ENCODE measurements at regions not wholly inside any gene's neighbourhood (a gene's known extent, or its start where the extent isn't known, plus 50 kb on each side); places are given as distances from the start of the nearest gene placed in this dataset.

- peak; percentile 92 for DNase-seq (ENCODE audit: low read depth, low spot score)
These were observed 222.1 kb downstream of the SOX9 start for GRCh38 chr17:72342627-72343527.

GRCh38 chr17:72343911-72344310, 223.1 kb downstream of the SOX9 start:
- peak; percentile 44 for DNase-seq (ENCODE audit: low read depth, low spot score)

GRCh38 chr17:72344613-72345012, 223.8 kb downstream of the SOX9 start:
- DNase-seq (ENCODE audit: low read depth, low spot score) = no peak

- DNase-seq (ENCODE audit: low read depth, low spot score) = no peak
These were observed 224.3 kb downstream of the SOX9 start for GRCh38 chr17:72345088-72345487.

GRCh38 chr17:72345536-72345935, 224.7 kb downstream of the SOX9 start:
- DNase-seq (ENCODE audit: low read depth, low spot score) = no peak

GRCh38 chr17:72346306-72346705, 225.5 kb downstream of the SOX9 start:
- DNase-seq (ENCODE audit: low read depth, low spot score) = no peak

- no peak for DNase-seq (ENCODE audit: low read depth, low spot score)
These were observed 228.2 kb downstream of the SOX9 start for GRCh38 chr17:72349011-72349410.

- DNase-seq (ENCODE audit: low read depth, low spot score) = no peak
These were observed 228.7 kb downstream of the SOX9 start for GRCh38 chr17:72349491-72349995.

- DNase-seq (ENCODE audit: low read depth, low spot score) = no peak
These were observed 229.3 kb downstream of the SOX9 start for GRCh38 chr17:72350073-72350472.

GRCh38 chr17:72351365-72351764, 230.5 kb downstream of the SOX9 start:
- DNase-seq (ENCODE audit: low read depth, low spot score) = no peak

GRCh38 chr17:72351884-72352346, 231.1 kb downstream of the SOX9 start:
- peak; percentile 41 for DNase-seq (ENCODE audit: low read depth, low spot score)

GRCh38 chr17:72353502-72353901, 232.7 kb downstream of the SOX9 start:
- DNase-seq (ENCODE audit: low read depth, low spot score) = peak; percentile 29

GRCh38 chr17:72354071-72354470, 233.3 kb downstream of the SOX9 start:
- DNase-seq (ENCODE audit: low read depth, low spot score) = no peak

GRCh38 chr17:72357764-72358365, 237.0 kb downstream of the SOX9 start:
- no peak for DNase-seq (ENCODE audit: low read depth, low spot score)

GRCh38 chr17:72358465-72358864, 237.6 kb downstream of the SOX9 start:
- DNase-seq (ENCODE audit: low read depth, low spot score) = peak; percentile 78

- no peak for DNase-seq (ENCODE audit: low read depth, low spot score)
These were observed 238.5 kb downstream of the SOX9 start for GRCh38 chr17:72359274-72359673.

- DNase-seq (ENCODE audit: low read depth, low spot score) = no peak
These were observed 239.0 kb downstream of the SOX9 start for GRCh38 chr17:72359811-72360210.

- no peak for DNase-seq (ENCODE audit: low read depth, low spot score)
These were observed 239.6 kb downstream of the SOX9 start for GRCh38 chr17:72360386-72360940.

- DNase-seq (ENCODE audit: low read depth, low spot score) = no peak
These were observed 241.1 kb downstream of the SOX9 start for GRCh38 chr17:72361892-72362291.

GRCh38 chr17:72362376-72363088, 241.7 kb downstream of the SOX9 start:
- peak; percentile 74 for DNase-seq (ENCODE audit: low read depth, low spot score)

- DNase-seq (ENCODE audit: low read depth, low spot score) = no peak
These were observed 242.3 kb downstream of the SOX9 start for GRCh38 chr17:72363089-72363610.

Data from astrocyte of the hippocampus (primary cell).